HG03521 (cell line): ENCODE measurements at regions not wholly inside any gene's neighbourhood (a gene's known extent, or its start where the extent isn't known, plus 50 kb on each side); places are given as distances from the start of the nearest gene placed in this dataset.

Source experiments
- ATAC-seq: cut with Tn5 transposase; IDR thresholded peaks from one replicate; pipeline ENCODE4 v1.9.1; 2021; ENCODE audit warnings: mild to moderate bottlenecking, moderate library complexity; ENCODE audit not compliant: unreplicated experiment

- ATAC-seq = no peak
Observed at GRCh38 chr11:131228378-131228777, 142.0 kb upstream of the NTM start.

DNA sequence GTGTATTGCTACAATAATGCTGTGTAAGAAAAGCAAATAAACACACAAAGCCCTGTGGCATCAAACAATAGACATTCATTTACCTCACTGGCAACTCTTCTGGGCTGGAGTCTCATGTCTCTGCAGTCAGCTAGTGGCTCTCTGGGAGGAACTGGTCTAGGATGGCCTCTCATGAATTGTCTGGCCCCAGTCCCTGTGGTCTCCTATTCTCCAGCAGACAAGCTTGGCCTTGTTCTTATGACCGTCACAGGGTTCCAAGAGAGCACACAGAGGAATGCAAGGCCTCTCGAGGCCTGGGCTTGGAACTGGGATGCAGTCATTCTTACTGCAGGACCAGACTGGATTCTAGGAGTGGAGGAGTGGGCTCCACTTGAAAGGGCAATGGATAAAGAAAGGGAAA lies 141.2 kb upstream of the NTM start:
- no peak for ATAC-seq

GRCh38 chr11:131231317-131231940 lies 139.0 kb upstream of the NTM start:
- no peak for ATAC-seq

DNA sequence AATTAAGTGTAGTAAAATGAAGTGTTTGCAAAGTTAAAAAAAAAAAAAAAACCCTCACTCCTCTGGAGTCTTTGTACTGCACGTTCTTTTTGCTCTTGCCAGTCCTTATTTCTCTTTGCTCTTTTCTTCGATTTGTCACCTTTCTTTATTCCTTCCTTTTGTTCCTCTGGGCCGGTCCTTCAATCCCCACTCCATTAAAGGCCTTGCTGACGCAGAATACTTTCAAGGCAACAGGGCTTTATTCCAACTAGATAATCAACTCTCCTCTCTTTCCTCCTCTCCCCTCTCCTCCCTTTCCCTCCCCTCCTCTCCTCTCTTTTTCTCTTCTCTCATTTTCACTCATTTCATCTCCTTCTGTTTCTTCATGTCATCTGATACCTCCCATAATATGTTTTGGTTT lies 138.2 kb upstream of the NTM start:
- ATAC-seq = no peak

DNA sequence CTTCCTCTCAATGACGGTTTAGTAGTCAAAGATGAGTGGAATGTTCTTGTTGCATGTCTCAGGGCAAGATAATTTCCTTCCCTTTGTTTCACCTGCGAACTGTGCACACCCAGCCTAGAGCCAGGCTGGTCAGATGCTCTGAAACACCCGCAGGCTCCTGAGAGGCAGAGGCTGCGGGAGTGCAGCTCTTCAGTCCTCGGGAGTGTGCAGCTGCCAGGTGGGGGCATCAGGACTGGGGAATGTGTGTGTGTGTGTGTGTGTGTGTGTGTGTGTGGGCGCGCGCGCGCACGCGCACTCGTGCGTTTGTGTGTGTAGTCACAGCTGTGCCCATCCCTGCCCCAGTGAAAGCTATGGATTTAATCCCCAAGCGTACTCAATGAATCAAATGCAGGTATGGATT lies 136.2 kb upstream of the NTM start:
- no peak for ATAC-seq

DNA sequence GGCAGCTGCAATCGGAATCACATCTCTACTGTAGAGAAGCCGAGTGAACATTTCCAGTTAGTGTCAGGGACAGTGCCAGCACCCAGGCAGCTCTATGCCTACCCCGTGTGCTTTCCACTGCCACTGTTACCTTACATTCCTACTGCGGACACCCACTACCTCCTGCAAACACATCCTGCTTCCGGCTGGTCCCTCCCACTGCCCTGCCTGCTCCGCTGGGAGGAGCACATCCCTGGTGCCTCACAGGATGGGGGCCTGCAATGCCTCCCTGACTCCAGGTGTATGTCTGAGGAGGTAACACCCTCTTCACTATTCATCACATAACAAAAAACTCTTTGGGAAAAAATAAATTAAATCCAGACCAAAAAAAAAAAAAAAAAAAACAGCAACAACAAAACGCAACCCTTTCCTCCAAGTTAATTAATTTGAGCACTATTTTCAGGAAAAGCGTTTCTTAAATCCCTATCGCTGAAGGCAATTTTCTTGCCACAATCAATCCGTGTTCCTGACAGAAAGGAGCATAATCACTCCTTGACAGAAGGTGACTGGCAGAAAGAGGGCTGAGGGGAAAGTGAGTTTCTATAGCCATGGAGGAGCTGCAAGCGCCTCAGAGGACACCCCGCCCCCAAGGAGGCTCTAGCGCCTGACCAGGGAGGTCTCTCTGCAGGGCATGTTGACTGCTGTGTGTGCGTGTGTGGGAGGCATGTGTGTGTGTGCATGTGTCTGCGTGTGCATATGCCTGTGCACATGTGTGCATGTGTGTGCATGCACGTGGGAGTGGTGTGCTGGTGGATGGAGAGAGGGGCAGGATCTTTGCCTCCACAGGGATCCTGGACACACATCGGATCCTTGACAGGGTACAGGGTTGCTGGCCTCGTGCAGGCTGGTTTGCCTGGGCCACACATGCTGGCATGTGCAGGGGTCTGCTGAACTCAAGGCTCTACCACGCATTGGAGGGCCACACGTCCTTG lies 134.8 kb upstream of the NTM start:
- no peak for ATAC-seq

DNA sequence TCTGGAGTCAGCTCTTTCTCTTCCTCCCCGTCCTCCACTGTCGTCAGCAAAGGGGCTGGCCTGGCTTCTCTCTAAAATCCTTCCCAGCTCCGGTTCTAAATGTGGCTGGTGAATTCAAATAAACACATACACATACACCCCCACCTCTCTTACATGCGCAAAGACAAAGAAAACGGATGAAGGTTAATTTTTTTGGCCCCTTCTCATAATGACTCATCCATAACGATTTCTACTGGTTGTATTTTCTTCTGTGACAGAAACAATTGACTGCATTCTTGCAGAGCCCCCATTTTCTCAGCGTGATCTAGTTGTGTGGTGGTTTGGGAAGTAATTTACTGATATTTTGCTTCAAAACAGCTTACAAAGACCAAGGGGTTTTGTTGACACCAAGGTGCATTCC lies 130.0 kb upstream of the NTM start:
- no peak for ATAC-seq

DNA sequence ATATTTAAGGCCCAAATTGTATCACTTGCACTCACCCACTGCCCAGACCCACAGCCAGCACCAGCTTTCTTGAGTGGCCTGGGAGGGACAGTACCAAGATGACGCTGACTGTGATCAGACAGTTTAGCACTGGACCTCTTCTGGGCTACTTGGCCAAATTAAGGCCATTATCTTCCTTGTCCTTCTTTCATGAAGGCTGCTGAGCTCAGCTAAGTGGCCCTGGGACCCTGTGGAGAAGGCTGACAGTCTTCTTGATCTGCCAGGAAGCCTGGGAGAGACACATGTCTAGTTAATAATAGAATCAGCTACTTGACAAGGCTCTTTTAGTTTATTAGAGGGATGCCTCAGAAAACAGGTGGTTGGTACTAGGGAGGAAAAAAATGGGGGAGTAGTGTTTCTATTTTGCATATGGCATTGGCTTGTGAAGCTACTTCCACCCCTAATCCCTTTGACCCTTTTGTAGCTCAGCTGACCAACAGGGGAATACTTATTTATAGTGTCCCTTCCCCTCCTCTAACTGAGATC lies 127.9 kb upstream of the NTM start:
- no peak for ATAC-seq

GRCh38 chr11:131246156-131246555 lies 124.3 kb upstream of the NTM start:
- no peak for ATAC-seq

DNA sequence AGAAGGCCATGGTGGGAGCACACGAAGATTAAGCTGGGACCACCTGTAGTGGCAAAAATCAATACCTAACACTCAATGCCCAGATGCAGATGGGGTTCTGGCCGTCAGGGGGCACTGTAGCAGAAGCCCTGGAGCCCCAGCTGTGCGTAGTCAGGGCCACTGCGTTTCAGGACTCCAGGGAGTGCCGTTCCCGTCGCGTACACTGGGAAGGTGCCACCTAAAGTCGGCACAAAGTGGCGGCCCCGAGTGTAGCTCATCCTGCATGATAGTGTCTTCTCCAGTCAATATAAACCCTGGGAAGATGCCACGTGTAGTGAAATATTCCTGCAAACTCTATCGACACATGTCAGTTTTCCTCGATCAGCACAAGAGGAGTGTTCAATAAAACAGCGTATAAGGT lies 123.8 kb upstream of the NTM start:
- no peak for ATAC-seq

DNA sequence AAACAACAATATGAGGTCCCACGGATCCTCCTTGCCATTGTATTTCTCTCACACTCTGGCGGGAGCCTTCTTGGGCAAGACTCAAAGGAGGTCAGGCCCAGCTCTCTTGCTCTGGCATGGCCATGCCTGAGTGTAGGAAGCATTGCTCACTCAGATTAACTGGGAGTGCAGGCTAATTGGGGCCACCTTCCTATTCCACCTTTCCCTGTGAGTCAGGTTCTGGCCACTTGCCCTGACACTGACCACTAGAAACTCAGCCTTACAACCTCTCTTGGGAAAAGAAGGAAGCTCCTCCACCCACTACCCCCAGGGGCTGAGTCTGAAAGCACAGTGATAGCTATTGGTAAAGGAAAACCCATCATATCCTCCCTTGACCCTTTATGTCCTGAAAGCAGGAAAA lies 121.8 kb upstream of the NTM start:
- ATAC-seq = no peak

GRCh38 chr11:131253142-131253655 lies 117.2 kb upstream of the NTM start:
- no peak for ATAC-seq

DNA sequence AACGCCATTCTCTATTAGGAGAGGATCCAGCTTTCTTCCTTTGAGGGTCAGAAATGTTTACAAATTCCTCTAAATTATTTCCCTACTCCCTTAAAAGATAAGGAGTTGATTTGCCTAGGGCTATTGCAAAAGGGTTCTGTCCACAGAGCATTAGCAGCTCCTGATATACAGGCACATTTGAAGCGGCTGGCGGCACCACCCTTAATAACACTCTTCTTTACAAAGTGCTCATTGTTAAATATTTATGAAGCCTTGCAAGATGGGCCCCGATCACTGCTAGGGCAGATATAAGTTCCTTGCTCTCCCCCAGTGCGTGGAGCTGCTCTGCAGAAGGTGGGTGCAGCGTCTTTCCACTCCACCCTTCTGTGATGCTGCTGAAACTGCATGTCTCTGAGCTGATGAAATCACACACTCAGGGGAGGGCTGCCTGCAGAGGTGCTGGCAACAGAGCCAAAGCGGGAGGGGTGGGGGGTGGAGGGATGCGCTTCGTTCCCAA lies 116.7 kb upstream of the NTM start:
- no peak for ATAC-seq

DNA sequence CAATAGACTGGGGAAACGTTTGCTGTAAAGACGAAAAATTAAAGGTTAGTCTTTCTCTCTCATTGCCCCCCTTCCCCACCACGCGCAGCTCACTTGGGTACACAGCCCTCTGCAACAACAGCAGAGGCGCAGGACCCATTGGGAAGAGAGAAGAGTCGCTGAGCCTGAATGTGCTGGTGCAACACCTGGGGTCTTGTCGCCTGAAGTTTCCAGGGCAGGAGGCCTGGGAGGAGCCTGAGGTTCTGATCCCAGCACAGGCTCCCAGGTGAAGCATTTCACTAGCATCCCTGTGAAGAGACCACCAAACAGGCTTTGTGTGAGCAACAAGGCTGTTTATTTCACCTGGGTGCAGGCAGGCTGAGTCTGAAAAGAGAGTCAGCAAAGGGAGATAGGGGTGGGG lies 116.2 kb upstream of the NTM start:
- ATAC-seq = no peak

- no peak for ATAC-seq
Observed at GRCh38 chr11:131274233-131274632, 96.2 kb upstream of the NTM start.

- no peak for ATAC-seq
Observed at GRCh38 chr11:131275580-131275979, 94.8 kb upstream of the NTM start.

DNA sequence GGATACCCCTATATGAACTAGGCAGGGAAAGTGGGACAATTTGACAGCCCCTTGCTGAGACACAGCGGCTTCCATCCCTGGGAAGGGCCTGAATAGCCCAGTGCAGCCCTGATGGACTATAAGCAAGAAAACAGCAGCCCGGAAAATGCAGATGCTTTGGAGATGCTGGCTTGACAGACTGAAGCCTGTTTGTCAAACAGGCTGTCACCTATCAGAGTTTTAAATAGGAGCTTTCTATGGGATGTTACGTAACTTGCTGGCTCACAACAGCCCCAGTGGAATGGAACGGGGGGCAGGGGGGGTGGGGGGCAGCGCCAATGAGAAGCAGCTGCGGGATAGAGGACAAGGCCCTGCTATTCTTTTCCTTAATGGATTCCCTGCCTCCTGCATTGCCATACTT lies 91.9 kb upstream of the NTM start:
- ATAC-seq = no peak

DNA sequence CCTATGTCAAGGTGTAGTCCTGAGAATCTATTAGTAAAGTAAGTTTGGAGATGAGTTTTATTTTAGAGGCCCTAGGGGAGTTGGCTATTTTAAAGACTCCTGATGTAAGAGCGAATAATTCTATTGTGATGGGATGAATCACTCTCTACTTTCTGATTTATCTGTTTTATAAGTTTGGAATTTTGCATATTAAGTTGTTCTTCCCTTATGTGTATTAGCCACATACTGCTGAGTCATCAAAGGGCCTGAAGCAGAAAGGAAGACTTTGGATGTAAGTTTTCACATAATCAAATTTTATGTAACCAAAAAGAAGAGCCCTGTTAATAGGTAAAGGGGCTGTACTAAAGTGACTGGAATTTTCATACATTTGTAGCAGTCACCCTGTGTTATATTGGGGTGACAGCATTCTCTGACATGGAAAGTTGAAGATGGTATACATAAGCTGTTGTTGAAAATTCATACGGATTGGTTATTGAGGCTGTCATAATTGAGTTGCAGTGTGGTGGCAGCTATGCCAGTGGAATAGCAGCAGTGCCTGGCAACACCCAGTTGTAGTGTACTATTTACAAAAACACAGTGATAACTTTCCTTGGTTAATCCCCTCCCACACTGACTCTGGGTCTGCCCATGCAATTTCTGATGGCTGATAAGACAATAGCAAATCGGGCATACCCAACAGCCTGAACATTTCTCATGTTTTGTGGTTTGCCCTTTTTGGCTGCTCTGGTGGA lies 90.6 kb upstream of the NTM start:
- no peak for ATAC-seq

- ATAC-seq = no peak
Observed at GRCh38 chr11:131281316-131281715, 89.1 kb upstream of the NTM start.

GRCh38 chr11:131284041-131284440 lies 86.4 kb upstream of the NTM start:
- ATAC-seq = no peak

DNA sequence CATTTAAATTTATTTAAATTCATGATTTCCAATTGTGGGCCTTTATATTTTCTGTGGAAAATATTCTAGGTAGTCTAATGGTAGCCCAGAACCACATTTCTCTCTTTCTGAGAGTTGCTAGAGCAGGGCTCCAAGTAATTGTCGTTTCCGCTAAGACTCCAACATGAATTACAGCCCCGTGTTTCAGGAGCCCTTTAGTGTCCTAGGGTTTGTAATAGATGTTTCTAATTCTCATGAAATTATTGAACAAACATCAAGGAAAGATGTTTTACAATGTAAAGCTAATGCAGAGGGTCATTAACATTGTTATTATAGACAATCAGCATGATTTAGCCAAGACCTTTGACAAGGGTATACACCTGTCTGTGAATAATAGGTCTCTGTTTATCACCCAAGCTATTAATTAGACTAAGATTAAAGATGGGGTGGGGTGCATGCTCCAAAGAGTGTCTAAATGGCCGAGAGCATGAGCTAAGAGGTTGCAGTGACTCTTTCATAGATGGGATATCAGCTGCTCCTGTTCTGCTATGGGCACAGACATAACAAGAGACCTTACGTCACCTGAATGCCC lies 81.8 kb upstream of the NTM start:
- ATAC-seq = no peak
